Heart left ventricle (tissue), 16 donors: ENCODE measurements at regions not wholly inside any gene's neighbourhood (a gene's known extent, or its start where the extent isn't known, plus 50 kb on each side); places are given as distances from the start of the nearest gene placed in this dataset.

ENCODE experiments used
- ATAC-seq, 4 donors: fragments of 200-7000 bp; cut with Tn5 transposase; one replicate each; pipeline ENCODE4 v1.9.1; 2020 to 2022; ENCODE audit warnings: moderate library complexity in 4 of 4, mild to moderate bottlenecking in 3 of 4, moderate number of reproducible peaks in 1 of 4
- DNase-seq, 5 donors: peaks; one replicate each; pipeline ENCODE4 v3.0.0-alpha.2; 2020
- H3K27ac ChIP-seq, 12 donors: fragments of 200-600 bp; sonication (generic) in 4 of 12; one replicate each; pipeline versions ENCODE4 v1.5.0 to v1.8.0; 2016 to 2022; ENCODE audit warnings: mild to moderate bottlenecking in 2 of 12
- H3K27me3 ChIP-seq, 9 donors: fragments of 200-600 bp; sonication (generic) in 2 of 9; one replicate each; pipeline versions ENCODE4 v1.5.1 to v1.8.0; 2016 to 2022; ENCODE audit warnings: mild to moderate bottlenecking in 3 of 9
- H3K36me3 ChIP-seq, 9 donors: fragments of 200-600 bp; sonication (generic) in 2 of 9; one replicate each; pipeline versions ENCODE4 v1.5.0 to v1.8.0; 2018 to 2022; ENCODE audit warnings: mild to moderate bottlenecking in 2 of 9
- H3K4me1 ChIP-seq, 12 donors: fragments of 200-600 bp; sonication (generic) in 4 of 12; one replicate each; pipeline versions ENCODE4 v1.5.0 to v1.8.0; 2016 to 2022; ENCODE audit warnings: mild to moderate bottlenecking in 3 of 12
- H3K4me3 ChIP-seq, 12 donors: fragments of 200-600 bp; sonication (generic) in 4 of 12; one replicate each; pipeline versions ENCODE4 v1.5.0 to v1.8.0; 2017 to 2022; ENCODE audit warnings: mild to moderate bottlenecking in 9 of 12, moderate library complexity in 4 of 12
- H3K9me3 ChIP-seq, 12 donors: fragments of 200-600 bp; sonication (generic) in 4 of 12; one replicate each; pipeline versions ENCODE4 v1.5.0 to v1.8.0; 2016 to 2022; ENCODE audit warnings: mild to moderate bottlenecking in 1 of 12
- CTCF ChIP-seq, 12 donors: fragments of 200-600 bp; sonication (generic) in 4 of 12; IDR thresholded peaks; one replicate each; pipeline versions ENCODE4 v1.5.0 to v1.8.0; 2018 to 2022; ENCODE audit warnings: antibody characterized with exemption in 12 of 12, mild to moderate bottlenecking in 5 of 12
- POLR2A ChIP-seq, 2 donors: fragments of 450-650 bp; IDR thresholded peaks; one replicate each; pipeline ENCODE4 v1.6.1; 2017; ENCODE audit warnings: antibody characterized with exemption in 2 of 2, mild to moderate bottlenecking in 2 of 2, moderate library complexity in 2 of 2
- WGBS, 4 donors: extraction: QIAGEN DNeasy Blood & Tissue Kit in 2 of 4; methylation state at CpG; one replicate each; pipeline versions ENCODE4 v1.1.5 to v1.1.7; 2013 to 2018; 5-methylcytosine and 5-hydroxymethylcytosine counted together
- intact Hi-C, 10 donors: fragments of 100-400 bp; cut with DNase I; formaldehyde crosslinking; loops; one replicate each; pipeline versions ENCODE4 v1.11.1 to v1.14.2; 2022
- donor health status: ischemic (EF 13 %, LVEDD 7.1; RV severe dilation, severe dysfunction).
- donor health status: healthy with polysubstance abuse.
- donor health status: DM: no; HTN: yes; CAD: no.
- donor health status: DM: no; HTN: no; CAD: no.
- donor health status: ischemic (EF 25% LVEDD 6.9; RV normal size, moderate dysfunction).
- donor health status: ischemic (EF 25% LVEDD 5.7; RV mildly dilated, moderate dysfunction).
- donor health status: healthy.
- donor health status: DM: yes; HTN: yes; CAD: no.
- donor health status: ischemic (EF 35%, LVEDD 5.7; RV mildly dilated, moderate dysfunction).
- donor health status: nonischemic (EF 11% LVEDD 7.7; RV severe dilation, severe dysfunction).
- donor health status: DM: yes; HTN: yes; CAD: no.
- donor health status: PGD.
- donor health status: ischemic (EF 29% LVEDD 5.4; RV normal size, mild dysfunction).
- donor health status: nonischemic (EF 23%, LVEDD 6.1; RV moderate dilation, normal function).

DNA sequence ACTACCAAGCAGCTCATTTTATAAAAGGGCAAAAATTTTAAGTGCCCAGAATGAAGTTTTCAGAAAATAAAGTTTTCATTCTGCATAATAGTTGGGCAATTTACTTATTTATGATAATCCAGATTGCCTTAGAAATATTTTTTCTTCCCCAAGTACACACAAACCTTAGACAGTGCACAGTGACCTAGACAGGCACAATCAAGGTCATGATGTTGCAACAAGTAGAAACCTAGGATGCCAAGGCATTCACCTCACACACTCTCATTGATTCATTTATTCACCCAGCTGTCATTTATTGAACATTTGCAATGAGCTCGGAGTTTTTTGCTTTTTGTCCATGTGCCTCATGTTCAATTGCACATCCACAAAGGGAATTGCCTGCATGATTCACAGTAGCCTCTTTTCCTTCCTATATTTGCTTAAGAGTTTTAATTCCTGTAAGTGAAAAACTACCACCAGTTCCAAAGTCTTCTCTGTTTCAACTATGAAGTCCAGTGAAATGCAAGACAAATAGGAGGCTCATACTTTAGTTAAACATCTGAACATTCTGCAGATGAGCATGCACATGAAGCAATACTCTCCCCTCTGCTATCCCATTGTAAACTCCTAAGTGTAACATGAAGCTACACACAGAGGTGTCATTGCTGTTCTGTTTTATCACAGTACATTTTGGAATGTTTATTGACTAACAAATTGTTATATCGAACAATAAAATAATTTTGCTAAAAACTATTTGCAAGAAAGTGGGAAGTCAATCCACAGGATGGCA is 122.9 kb downstream of the HINT1 start:
- no peak for TF ChIP-seq CTCF (IDR thresholded peaks at IDR 0.05)
- TF ChIP-seq POLR2A (IDR thresholded peaks at IDR 0.05), result no peak
- H3K27ac ChIP-seq, result no peak overlapping the region
- ATAC-seq (no peak), DNase-seq (no peak)
- 78 to 90% (median 80%) methylated on average over 2 of the region's 2 CpGs for WGBS, 4 donors
- H3K4me1 ChIP-seq, result no peaks in the 10 kb centered on the region
- H3K27me3 ChIP-seq, result no peaks in the 10 kb centered on the region
- intact Hi-C loops, result no loop called here
- no peak overlapping the region for H3K4me3 ChIP-seq
- H3K36me3 ChIP-seq, result no peaks in the 10 kb centered on the region
- peaks cover 0 to 25% (median 0%) of the 10 kb centered on the region in 12 donors for H3K9me3 ChIP-seq

GRCh38 chr5:131023498-131023865 is 141.6 kb downstream of the HINT1 start:
- WGBS, 4 donors, result 79 to 92% (median 89%) methylated on average over 2 of the region's 2 CpGs
- intact Hi-C loops, result no loop called here

GRCh38 chr5:131022811-131023497 is 142.1 kb downstream of the HINT1 start:
- H3K27me3 ChIP-seq, result no peaks in the 10 kb centered on the region
- intact Hi-C loops, result no loop called here
- no peak overlapping the region for H3K4me3 ChIP-seq
- ATAC-seq, result no peak
- DNase-seq, result no peak
- H3K27ac ChIP-seq, result no peak overlapping the region
- no peaks in the 10 kb centered on the region for H3K36me3 ChIP-seq
- peaks cover 0 to 1% (median 0%) of the 10 kb centered on the region in 12 donors for H3K9me3 ChIP-seq
- WGBS, 4 donors, result 73 to 83% (median 79%) methylated on average over 1 of the region's 1 CpG
- no peaks in the 10 kb centered on the region for H3K4me1 ChIP-seq
- TF ChIP-seq POLR2A (IDR thresholded peaks at IDR 0.05) (no peak), CTCF (IDR thresholded peaks at IDR 0.05) (no peak)

More at GRCh38 chr5:131023498-131023865, 141.6 kb downstream of the HINT1 start:
- Histone ChIP-seq H3K4me1 (no peaks in the 10 kb centered on the region), H3K36me3 (no peaks in the 10 kb centered on the region), H3K4me3 (no peak overlapping the region), H3K27me3 (no peaks in the 10 kb centered on the region), H3K27ac (no peak overlapping the region), H3K9me3 (peaks cover 0 to 4% (median 0%) of the 10 kb centered on the region in 12 donors)
- ATAC-seq (no peak), DNase-seq (no peak)
- TF ChIP-seq CTCF (IDR thresholded peaks at IDR 0.05) (no peak), POLR2A (IDR thresholded peaks at IDR 0.05) (no peak)

DNA sequence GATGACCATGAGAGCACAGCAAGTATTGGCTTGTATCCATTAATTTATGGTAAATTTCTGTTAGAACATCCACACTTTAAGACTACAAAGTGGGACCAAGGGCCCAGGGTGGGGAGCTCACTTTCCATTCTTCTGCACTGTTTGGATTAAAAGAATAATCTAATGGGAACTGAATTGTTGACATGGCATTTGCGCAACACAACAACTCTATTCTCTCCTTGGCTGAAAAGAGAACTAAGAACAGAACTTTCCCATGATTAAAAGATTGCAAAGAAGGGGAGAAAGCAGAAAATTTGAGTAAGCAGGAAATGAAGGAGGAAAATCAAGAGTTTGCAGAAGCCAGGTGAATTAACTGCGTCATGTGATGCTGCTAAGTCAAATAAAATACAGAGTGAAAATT is 143.4 kb downstream of the HINT1 start:
- WGBS, 4 donors, result 91 to 96% (median 93%) methylated on average over 2 of the region's 2 CpGs
- TF ChIP-seq CTCF (IDR thresholded peaks at IDR 0.05) (no peak), POLR2A (IDR thresholded peaks at IDR 0.05) (no peak)
- H3K9me3 ChIP-seq, result no peaks in the 10 kb centered on the region
- no peaks in the 10 kb centered on the region for H3K36me3 ChIP-seq
- intact Hi-C loops, result no loop called here
- H3K4me3 ChIP-seq, result no peak overlapping the region
- DNase-seq, result no peak
- H3K27me3 ChIP-seq, result no peaks in the 10 kb centered on the region
- ATAC-seq, result no peak
- H3K27ac ChIP-seq, result no peak overlapping the region
- no peaks in the 10 kb centered on the region for H3K4me1 ChIP-seq
